Spleen (tissue), 11 donors: ENCODE measurements at regions not wholly inside any gene's neighbourhood (a gene's known extent, or its start where the extent isn't known, plus 50 kb on each side); places are given as distances from the start of the nearest gene placed in this dataset.

Source experiments
- DNase-seq: peaks from one replicate; pipeline ENCODE4 v3.0.0-alpha.2; 2020
- H3K27ac ChIP-seq, 8 donors: fragments of 200-600 bp; sonication (generic) in 7 of 8; 1 replicate in 4 of 8; 2 replicates in 4 of 8; pipeline versions ENCODE4 v1.5.0 to v1.8.0; 2016 to 2021; ENCODE audit warnings: inconsistent platforms in 4 of 8, mild to moderate bottlenecking in 4 of 8, moderate library complexity in 1 of 8
- H3K27me3 ChIP-seq, 7 donors: fragments of 200-600 bp; sonication (generic) in 6 of 7; replicated peaks in 1 of 7; 1 replicate in 4 of 7; 2 replicates in 3 of 7; pipeline versions ENCODE4 v1.5.0 to v1.8.0; 2016 to 2021; ENCODE audit warnings: inconsistent platforms in 3 of 7, mild to moderate bottlenecking in 1 of 7
- H3K36me3 ChIP-seq, 6 donors: fragments of 200-600 bp; sonication (generic) in 5 of 6; 1 replicate in 4 of 6; 2 replicates in 2 of 6; pipeline versions ENCODE4 v1.5.0 to v1.8.0; 2016 to 2021; ENCODE audit warnings: inconsistent platforms in 2 of 6
- H3K4me1 ChIP-seq, 6 donors: fragments of 200-600 bp; sonication (generic) in 5 of 6; 1 replicate in 3 of 6; 2 replicates in 3 of 6; pipeline versions ENCODE4 v1.5.0 to v1.8.0; 2016 to 2021; ENCODE audit warnings: inconsistent platforms in 3 of 6
- H3K4me3 ChIP-seq, 8 donors: fragments of 200-600 bp; sonication (generic) in 7 of 8; 1 replicate in 4 of 8; 2 replicates in 4 of 8; pipeline versions ENCODE4 v1.5.0 to v1.8.0; 2016 to 2021; ENCODE audit warnings: inconsistent platforms in 4 of 8, mild to moderate bottlenecking in 4 of 8, moderate library complexity in 2 of 8
- H3K9me3 ChIP-seq, 8 donors: fragments of 200-600 bp; sonication (generic) in 7 of 8; 1 replicate in 4 of 8; 2 replicates in 4 of 8; pipeline versions ENCODE4 v1.5.0 to v1.8.0; 2016 to 2021; ENCODE audit warnings: inconsistent platforms in 4 of 8
- POLR2A ChIP-seq, 3 donors: fragments of 450-650 bp; IDR thresholded peaks; one replicate each; pipeline ENCODE4 v1.5.1; 2017; ENCODE audit warnings: antibody characterized with exemption in 3 of 3, mild to moderate bottlenecking in 1 of 3
- POLR2AphosphoS5 ChIP-seq, 3 donors: sonication (generic); formaldehyde crosslinking; IDR thresholded peaks; one replicate each; pipeline ENCODE4 v1.5.1; 2017; ENCODE audit warnings: antibody characterized with exemption in 3 of 3
- WGBS, 5 donors: extraction: QIAGEN DNeasy Blood & Tissue Kit in 3 of 5; methylation state at CpG; one replicate each; pipeline versions ENCODE4 v1.1.5 to v1.1.7; 2013 to 2018; 5-methylcytosine and 5-hydroxymethylcytosine counted together
- intact Hi-C: fragments of 100-400 bp; cut with DNase I; formaldehyde crosslinking; loops from one replicate; pipeline ENCODE4 v1.15.0; 2023; ENCODE audit warnings: low total_unique reads
- TF ChIP-seq, protein P1 (sequence below), 11 experiments: fragments of 200-600 bp in 7 of 11; fragments of 450-650 bp in 4 of 11; sonication (generic) in 4 of 11; IDR thresholded peaks in 8 of 11; conservative IDR thresholded peaks in 3 of 11; 1 replicate in 7 of 11; 2 replicates in 4 of 11; pipeline versions ENCODE4 v1.4.0 to v1.8.0; 2016 to 2021; ENCODE audit warnings: antibody characterized with exemption in 11 of 11, inconsistent platforms in 4 of 11, mild to moderate bottlenecking in 1 of 11
- donor health status: healthy with polysubstance abuse.
- donor health status: DM: no; HTN: no; CAD: no; lungs with moderate emphysema.
- donor health status: DM: no; HTN: no; CAD: no.
- donor health status: Bipolar disorder and iron deficiency.
- donor health status: healthy.
- donor health status: DM: no; HTN: no; CAD: no.
- donor health status: DM: yes; HTN: yes; CAD: no.

DNA sequence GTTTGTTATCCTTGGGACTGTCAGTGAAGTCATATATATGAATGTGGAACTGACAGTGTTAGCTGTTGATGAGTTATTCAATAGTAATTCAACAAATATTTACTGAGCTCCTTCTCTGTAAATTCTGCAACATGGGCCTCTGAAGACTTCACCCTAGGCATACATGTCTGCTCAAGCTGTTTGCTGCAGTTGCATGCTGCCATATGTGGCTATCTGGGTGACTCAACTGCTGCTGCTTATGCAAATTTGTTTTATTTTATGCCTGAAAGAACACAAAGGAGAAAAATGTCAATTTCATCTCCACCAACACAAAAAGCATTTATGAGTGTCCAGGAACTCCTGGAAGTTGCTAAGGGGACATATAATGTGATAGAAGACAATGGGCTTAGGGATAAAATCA, 417.6 kb downstream of the AASDHPPT start:
- TF ChIP-seq, protein P1, sequence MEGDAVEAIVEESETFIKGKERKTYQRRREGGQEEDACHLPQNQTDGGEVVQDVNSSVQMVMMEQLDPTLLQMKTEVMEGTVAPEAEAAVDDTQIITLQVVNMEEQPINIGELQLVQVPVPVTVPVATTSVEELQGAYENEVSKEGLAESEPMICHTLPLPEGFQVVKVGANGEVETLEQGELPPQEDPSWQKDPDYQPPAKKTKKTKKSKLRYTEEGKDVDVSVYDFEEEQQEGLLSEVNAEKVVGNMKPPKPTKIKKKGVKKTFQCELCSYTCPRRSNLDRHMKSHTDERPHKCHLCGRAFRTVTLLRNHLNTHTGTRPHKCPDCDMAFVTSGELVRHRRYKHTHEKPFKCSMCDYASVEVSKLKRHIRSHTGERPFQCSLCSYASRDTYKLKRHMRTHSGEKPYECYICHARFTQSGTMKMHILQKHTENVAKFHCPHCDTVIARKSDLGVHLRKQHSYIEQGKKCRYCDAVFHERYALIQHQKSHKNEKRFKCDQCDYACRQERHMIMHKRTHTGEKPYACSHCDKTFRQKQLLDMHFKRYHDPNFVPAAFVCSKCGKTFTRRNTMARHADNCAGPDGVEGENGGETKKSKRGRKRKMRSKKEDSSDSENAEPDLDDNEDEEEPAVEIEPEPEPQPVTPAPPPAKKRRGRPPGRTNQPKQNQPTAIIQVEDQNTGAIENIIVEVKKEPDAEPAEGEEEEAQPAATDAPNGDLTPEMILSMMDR (IDR thresholded peaks at IDR 0.05 in 8 of 11, conservative IDR thresholded peaks at IDR 0.05 in 3 of 11) = no peak
- TF ChIP-seq POLR2AphosphoS5 (IDR thresholded peaks at IDR 0.05) = no peak
- no peak for TF ChIP-seq POLR2A (IDR thresholded peaks at IDR 0.05)
- Histone ChIP-seq H3K9me3 (peaks cover 0 to 16% (median 2%) of the 10 kb centered on the region in 8 donors), H3K36me3 (no peaks in the 10 kb centered on the region), H3K4me3 (no peak overlapping the region), H3K27me3 (no peaks in the 10 kb centered on the region), H3K4me1 (no peaks in the 10 kb centered on the region), H3K27ac (no peak overlapping the region)
- no peak for DNase-seq
- intact Hi-C loops = no loop called here

DNA sequence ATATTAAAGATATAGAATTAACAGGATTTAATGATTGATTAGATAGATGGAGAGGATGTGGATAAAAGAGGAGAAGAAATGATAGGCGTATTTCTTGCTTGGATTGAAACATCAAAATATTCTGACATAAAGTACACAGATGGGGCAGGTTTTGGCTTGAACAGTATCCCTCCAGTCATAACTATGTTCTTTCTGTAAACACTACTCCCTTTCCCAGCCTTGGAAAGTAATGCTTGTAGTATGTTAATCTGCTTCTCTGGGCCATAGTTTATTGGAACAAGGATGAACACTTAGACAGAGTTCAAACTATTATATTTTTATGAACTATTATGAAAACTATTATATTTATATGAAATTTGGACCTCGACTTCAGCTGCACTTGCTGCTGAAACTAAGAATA, 419.2 kb downstream of the AASDHPPT start:
- H3K36me3 ChIP-seq = no peaks in the 10 kb centered on the region
- WGBS, 5 donors = 71 to 88% (median 73%) methylated on average over 2 of the region's 2 CpGs
- no peak for TF ChIP-seq POLR2AphosphoS5 (IDR thresholded peaks at IDR 0.05)
- no peak for TF ChIP-seq POLR2A (IDR thresholded peaks at IDR 0.05)
- TF ChIP-seq, protein P1 (IDR thresholded peaks at IDR 0.05 in 8 of 11, conservative IDR thresholded peaks at IDR 0.05 in 3 of 11) = no peak
- intact Hi-C loops = no loop called here
- no peaks in the 10 kb centered on the region for H3K4me1 ChIP-seq
- no peak overlapping the region for H3K4me3 ChIP-seq
- no peak overlapping the region for H3K27ac ChIP-seq
- peaks cover 0 to 20% (median 2%) of the 10 kb centered on the region in 8 donors for H3K9me3 ChIP-seq
- DNase-seq = no peak
- H3K27me3 ChIP-seq = no peaks in the 10 kb centered on the region

DNA sequence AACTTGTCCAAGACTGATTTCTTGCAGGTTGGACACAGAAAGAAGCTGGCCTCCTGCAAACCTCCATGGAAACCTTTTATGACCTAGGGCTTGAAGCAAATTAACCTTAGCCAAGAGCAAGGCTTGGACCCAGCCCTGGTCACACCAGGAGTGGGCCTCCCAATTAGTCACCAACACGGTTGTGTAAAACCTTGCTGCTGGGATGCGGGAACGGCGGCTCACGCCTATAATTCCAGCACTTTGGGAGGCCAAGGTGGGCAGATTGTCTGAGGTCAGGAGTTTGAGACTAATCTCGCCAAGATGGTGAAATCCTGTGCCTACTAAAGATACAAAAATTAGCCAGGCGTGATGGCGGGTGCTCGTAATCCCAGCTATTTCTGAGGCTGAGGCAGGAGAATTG, 419.9 kb downstream of the AASDHPPT start:
- H3K27me3 ChIP-seq = no peaks in the 10 kb centered on the region
- H3K4me1 ChIP-seq = no peaks in the 10 kb centered on the region
- H3K36me3 ChIP-seq = no peaks in the 10 kb centered on the region
- TF ChIP-seq POLR2AphosphoS5 (IDR thresholded peaks at IDR 0.05) (no peak), POLR2A (IDR thresholded peaks at IDR 0.05) (no peak)
- TF ChIP-seq, protein P1 (IDR thresholded peaks at IDR 0.05 in 8 of 11, conservative IDR thresholded peaks at IDR 0.05 in 3 of 11) = no peak
- intact Hi-C loops = no loop called here
- no peak overlapping the region for H3K4me3 ChIP-seq
- H3K9me3 ChIP-seq = peaks cover 0 to 20% (median 2%) of the 10 kb centered on the region in 8 donors
- H3K27ac ChIP-seq = no peak overlapping the region
- peak; percentile 55 for DNase-seq
- 86 to 93% (median 91%) methylated on average over 9 of the region's 9 CpGs for WGBS, 5 donors

DNA sequence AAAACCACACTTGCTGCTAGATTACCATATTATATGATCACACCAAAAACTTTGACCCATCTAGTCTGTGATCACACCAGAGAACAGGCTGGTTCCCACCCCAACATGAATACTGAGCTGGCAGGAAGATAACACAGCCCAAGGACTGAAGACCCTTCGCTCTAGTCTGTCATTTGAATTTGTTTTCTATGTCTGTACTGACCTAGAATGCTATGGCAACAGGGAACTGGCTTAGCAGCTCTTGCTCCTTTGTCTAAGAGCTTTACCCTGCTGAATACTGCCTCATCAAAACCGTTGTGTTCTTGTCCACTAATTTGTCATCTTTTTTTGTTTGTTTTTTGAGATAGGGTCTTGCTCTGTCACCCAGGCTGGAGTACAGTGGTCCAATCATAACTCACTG, 420.4 kb downstream of the AASDHPPT start:
- Histone ChIP-seq H3K4me1 (no peaks in the 10 kb centered on the region), H3K27me3 (no peaks in the 10 kb centered on the region), H3K36me3 (no peaks in the 10 kb centered on the region), H3K9me3 (peaks cover 0 to 20% (median 2%) of the 10 kb centered on the region in 8 donors), H3K4me3 (no peak overlapping the region), H3K27ac (no peak overlapping the region)
- TF ChIP-seq POLR2A (IDR thresholded peaks at IDR 0.05) (no peak), POLR2AphosphoS5 (IDR thresholded peaks at IDR 0.05) (no peak)
- TF ChIP-seq, protein P1 (IDR thresholded peaks at IDR 0.05 in 8 of 11, conservative IDR thresholded peaks at IDR 0.05 in 3 of 11) = no peak
- DNase-seq = no peak
- intact Hi-C loops = no loop called here
- WGBS, 5 donors = 68 to 79% (median 73%) methylated on average over 2 of the region's 2 CpGs
